PFSK-1 (cell line): ENCODE measurements at regions not wholly inside any gene's neighbourhood (a gene's known extent, or its start where the extent isn't known, plus 50 kb on each side); places are given as distances from the start of the nearest gene placed in this dataset.

Source experiments
- FOXP2 ChIP-seq: optimal IDR thresholded peaks from 2 replicates; pipeline ENCODE3; 2011; ENCODE audit warnings: borderline replicate concordance, control low read depth, inconsistent platforms; ENCODE audit not compliant: insufficient read depth; ENCODE audit errors: extremely low read length, extremely low read depth
- POLR2AphosphoS5 ChIP-seq: IDR thresholded peaks from 2 replicates; pipeline ENCODE4 v1.6.1; 2012; ENCODE audit warnings: low read depth, mild to moderate bottlenecking, control low read depth, low read length, moderate library complexity
- SIN3A ChIP-seq: IDR thresholded peaks from 2 replicates; pipeline ENCODE4 v1.6.1; 2012; ENCODE audit warnings: mild to moderate bottlenecking, low read length, moderate library complexity, borderline replicate concordance; ENCODE audit not compliant: insufficient read depth
- TAF1 ChIP-seq: IDR thresholded peaks from 2 replicates; pipeline ENCODE4 v1.6.1; 2012; ENCODE audit warnings: low read length, control low read depth, borderline replicate concordance; ENCODE audit not compliant: insufficient read depth
- TF ChIP-seq, protein P1 (sequence below), 2 experiments: IDR thresholded peaks; 2 replicates each; pipeline versions ENCODE4 v1.6.1 to v1.8.0; 2011 to 2012; ENCODE audit warnings: low read depth in 2 of 2, low read length in 2 of 2, control low read depth in 1 of 2, inconsistent platforms in 1 of 2, mild to moderate bottlenecking in 1 of 2, moderate library complexity in 1 of 2; ENCODE audit not compliant: insufficient read depth in 1 of 2

DNA sequence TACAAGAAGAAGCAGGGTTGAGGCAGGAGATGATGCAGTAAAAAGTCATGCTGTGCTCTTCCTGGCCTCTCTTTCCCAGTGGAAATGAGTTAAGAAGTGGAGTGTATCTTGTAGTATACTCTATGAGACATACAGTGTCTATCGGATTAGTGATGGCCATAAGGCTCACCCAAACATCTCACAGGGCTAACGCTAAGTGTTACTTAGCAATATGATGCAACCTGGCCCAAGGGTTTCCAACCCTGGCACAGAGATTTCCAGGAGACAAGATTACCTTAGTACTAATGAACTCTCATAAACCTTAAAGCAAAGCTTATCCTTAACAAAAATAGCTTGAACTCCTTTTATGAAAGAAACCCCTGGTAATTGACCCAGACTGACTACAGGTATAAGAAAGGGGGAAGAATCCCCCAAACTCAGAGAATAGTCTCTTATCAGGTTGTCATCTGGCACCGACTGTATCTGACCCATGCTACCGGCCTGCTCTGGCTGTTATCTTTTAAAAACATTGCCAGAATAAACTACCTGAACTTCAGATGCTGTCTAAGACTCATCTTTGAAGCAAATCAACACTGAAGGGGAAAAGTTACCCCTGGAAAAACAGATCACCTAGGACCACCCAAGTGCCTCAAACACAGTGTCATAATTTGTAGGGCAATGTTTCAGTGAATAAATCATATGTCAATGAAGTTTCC is 1002.0 kb downstream of the REEP3 start:
- TF ChIP-seq FOXP2 = no peak
- no peak for TF ChIP-seq POLR2AphosphoS5
- TF ChIP-seq, protein P1, sequence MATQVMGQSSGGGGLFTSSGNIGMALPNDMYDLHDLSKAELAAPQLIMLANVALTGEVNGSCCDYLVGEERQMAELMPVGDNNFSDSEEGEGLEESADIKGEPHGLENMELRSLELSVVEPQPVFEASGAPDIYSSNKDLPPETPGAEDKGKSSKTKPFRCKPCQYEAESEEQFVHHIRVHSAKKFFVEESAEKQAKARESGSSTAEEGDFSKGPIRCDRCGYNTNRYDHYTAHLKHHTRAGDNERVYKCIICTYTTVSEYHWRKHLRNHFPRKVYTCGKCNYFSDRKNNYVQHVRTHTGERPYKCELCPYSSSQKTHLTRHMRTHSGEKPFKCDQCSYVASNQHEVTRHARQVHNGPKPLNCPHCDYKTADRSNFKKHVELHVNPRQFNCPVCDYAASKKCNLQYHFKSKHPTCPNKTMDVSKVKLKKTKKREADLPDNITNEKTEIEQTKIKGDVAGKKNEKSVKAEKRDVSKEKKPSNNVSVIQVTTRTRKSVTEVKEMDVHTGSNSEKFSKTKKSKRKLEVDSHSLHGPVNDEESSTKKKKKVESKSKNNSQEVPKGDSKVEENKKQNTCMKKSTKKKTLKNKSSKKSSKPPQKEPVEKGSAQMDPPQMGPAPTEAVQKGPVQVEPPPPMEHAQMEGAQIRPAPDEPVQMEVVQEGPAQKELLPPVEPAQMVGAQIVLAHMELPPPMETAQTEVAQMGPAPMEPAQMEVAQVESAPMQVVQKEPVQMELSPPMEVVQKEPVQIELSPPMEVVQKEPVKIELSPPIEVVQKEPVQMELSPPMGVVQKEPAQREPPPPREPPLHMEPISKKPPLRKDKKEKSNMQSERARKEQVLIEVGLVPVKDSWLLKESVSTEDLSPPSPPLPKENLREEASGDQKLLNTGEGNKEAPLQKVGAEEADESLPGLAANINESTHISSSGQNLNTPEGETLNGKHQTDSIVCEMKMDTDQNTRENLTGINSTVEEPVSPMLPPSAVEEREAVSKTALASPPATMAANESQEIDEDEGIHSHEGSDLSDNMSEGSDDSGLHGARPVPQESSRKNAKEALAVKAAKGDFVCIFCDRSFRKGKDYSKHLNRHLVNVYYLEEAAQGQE (IDR thresholded peaks at IDR 0.05; ENCODE audit: insufficient read depth in 1 of 2, low read depth in 2 of 2, low read length in 2 of 2) = no peak

DNA sequence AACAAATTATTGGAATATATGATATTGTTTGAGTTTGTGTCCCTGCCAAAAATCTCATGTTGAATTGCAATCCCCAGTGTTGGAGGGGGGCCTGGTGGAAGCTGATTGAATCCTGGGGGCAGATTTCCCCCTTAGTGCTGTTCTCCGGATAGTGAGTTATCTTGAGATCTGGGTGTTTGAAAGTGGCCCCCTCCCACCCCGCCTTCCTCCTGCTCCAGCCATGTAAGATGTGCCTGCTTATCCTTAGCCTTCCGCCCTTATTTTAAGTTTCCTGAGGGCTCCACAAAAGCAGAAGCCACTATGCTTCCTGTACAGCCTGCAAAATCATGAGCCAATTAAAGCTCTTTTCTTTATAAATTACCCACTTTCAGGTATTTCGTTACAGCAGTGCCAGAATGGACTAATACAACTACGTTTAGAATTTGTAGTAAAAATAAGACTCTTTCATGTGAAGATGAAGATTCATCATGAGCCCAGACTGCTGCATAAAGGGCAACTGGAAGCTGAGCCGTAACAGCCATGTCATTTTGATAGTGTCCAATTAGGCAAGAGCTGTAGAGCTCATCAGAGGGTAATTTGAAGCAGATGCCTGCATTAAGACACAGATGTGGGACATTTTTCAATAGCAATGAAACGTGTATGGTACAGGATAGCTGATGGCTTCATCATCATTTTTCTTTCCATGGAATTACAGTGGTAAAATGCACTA is 1007.2 kb downstream of the REEP3 start:
- TF ChIP-seq, protein P1 (IDR thresholded peaks at IDR 0.05; ENCODE audit: insufficient read depth in 1 of 2, low read depth in 2 of 2, low read length in 2 of 2) = no peak
- TF ChIP-seq FOXP2 = no peak
- TF ChIP-seq TAF1 = no peak
- no peak for TF ChIP-seq POLR2AphosphoS5
- no peak for TF ChIP-seq SIN3A

DNA sequence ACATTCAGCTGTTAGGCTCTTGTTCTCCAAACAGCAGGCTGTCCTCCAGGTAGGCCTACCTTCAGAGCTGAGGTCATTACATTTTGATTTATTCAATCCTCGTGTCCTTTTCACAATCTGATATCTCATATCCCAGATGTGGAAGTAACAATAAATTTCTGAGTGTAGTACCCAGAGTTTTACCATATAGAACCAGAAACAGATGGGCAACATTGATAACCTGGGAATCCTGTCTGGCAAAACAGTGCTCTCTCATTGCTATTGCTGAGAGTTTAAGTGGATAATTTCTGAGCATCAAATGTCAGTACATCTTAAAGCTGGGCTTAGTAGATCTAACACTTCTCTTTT is 1007.8 kb downstream of the REEP3 start:
- no peak for TF ChIP-seq TAF1
- TF ChIP-seq, protein P1 (IDR thresholded peaks at IDR 0.05; ENCODE audit: insufficient read depth in 1 of 2, low read depth in 2 of 2, low read length in 2 of 2) = no peak
- TF ChIP-seq POLR2AphosphoS5 = no peak

DNA sequence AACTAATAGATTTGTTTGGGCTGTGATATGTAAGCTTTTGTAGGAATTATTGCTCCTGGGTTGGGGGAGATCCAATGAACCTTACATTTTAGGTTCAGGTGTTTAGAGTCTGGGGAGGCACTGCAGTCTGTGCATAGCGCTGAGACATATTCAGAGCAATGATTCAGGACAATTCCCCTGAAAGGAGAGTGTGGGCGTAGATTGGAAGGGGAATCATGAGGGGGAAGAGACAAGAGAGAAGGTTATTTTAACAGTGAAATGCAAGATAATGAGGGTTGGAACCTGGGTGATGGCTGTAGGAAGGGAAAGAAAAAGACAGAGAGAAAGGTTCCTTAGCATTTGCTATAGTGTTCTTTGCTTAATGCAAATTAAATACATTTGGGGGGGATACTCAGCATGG is 1013.4 kb downstream of the REEP3 start:
- TF ChIP-seq, protein P1 (IDR thresholded peaks at IDR 0.05; ENCODE audit: insufficient read depth in 1 of 2, low read depth in 2 of 2, low read length in 2 of 2) = no peak
- no peak for TF ChIP-seq TAF1
- no peak for TF ChIP-seq FOXP2
- no peak for TF ChIP-seq SIN3A
- no peak for TF ChIP-seq POLR2AphosphoS5
